Smooth muscle cell (in vitro differentiated cells): ENCODE measurements at regions not wholly inside any gene's neighbourhood (a gene's known extent, or its start where the extent isn't known, plus 50 kb on each side); places are given as distances from the start of the nearest gene placed in this dataset.

Experiments
- DNase-seq: peaks from one replicate; lab custom pipeline; 2025; ENCODE audit not compliant: unreplicated experiment; lab: John Stamatoyannopoulos, UW
- H2AFZ ChIP-seq: fragments of 200-600 bp; sonication (generic); 2 replicates; pipeline ENCODE4 v1.6.0; 2016; ENCODE audit warnings: antibody characterized with exemption, low read depth, mild to moderate bottlenecking
- H3F3A ChIP-seq: fragments of 200-600 bp; sonication (generic); 2 replicates; pipeline ENCODE4 v1.6.0; 2017; ENCODE audit warnings: antibody characterized with exemption, low read depth
- H3K27ac ChIP-seq: fragments of 200-600 bp; sonication (generic); 2 replicates; pipeline ENCODE4 v1.5.1; 2016; ENCODE audit warnings: low read depth, mild to moderate bottlenecking
- H3K27me3 ChIP-seq: fragments of 200-600 bp; sonication (generic); 2 replicates; pipeline ENCODE4 v1.6.1; 2016; ENCODE audit warnings: low read depth, mild to moderate bottlenecking
- H3K36me3 ChIP-seq: fragments of 200-600 bp; sonication (generic); 2 replicates; pipeline ENCODE4 v1.5.1; 2016; ENCODE audit warnings: low read depth
- H3K4me1 ChIP-seq: fragments of 200-600 bp; sonication (generic); 2 replicates; pipeline ENCODE4 v1.5.1; 2016; ENCODE audit warnings: low read depth
- H3K4me2 ChIP-seq: fragments of 200-600 bp; sonication (generic); 2 replicates; pipeline ENCODE4 v1.6.0; 2016; ENCODE audit warnings: mild to moderate bottlenecking
- H3K4me3 ChIP-seq: fragments of 200-600 bp; sonication (generic); 2 replicates; pipeline ENCODE4 v1.5.1; 2016; ENCODE audit warnings: mild to moderate bottlenecking
- H3K79me2 ChIP-seq: fragments of 200-600 bp; sonication (generic); 2 replicates; pipeline ENCODE4 v1.6.0; 2016; ENCODE audit warnings: low read depth, mild to moderate bottlenecking
- H3K9ac ChIP-seq: fragments of 200-600 bp; sonication (generic); 2 replicates; pipeline ENCODE4 v1.6.0; 2016; ENCODE audit warnings: low read depth
- H3K9me3 ChIP-seq: fragments of 200-600 bp; sonication (generic); replicated peaks from 2 replicates; pipeline ENCODE4 v1.5.1; 2016; ENCODE audit warnings: low read depth
- H4K20me1 ChIP-seq: fragments of 200-600 bp; sonication (generic); 2 replicates; pipeline ENCODE4 v1.6.0; 2016; ENCODE audit warnings: low read depth
- CTCF ChIP-seq: fragments of 200-600 bp; sonication (generic); IDR thresholded peaks from 2 replicates; pipeline ENCODE4 v1.5.1; 2017; ENCODE audit warnings: borderline replicate concordance, mild to moderate bottlenecking, antibody characterized with exemption; ENCODE audit not compliant: insufficient read depth, poor library complexity, severe bottlenecking
- WGBS: methylation state at CpG from one replicate; pipeline ENCODE4 v1.1.7; 2016; ENCODE audit warnings: low lambda C conversion rate; 5-methylcytosine and 5-hydroxymethylcytosine counted together

GRCh38 chr1:168881656-168882260 is 152.8 kb upstream of the DPT start:
- H3K4me3 ChIP-seq, result no peak overlapping the region
- peak overlapping the region; percentile 3 for H2AFZ ChIP-seq
- peaks cover 8% of the 10 kb centered on the region for H3K4me1 ChIP-seq
- H4K20me1 ChIP-seq, result no peaks in the 10 kb centered on the region
- no peaks in the 10 kb centered on the region for H3K79me2 ChIP-seq
- no peak for DNase-seq
- H3K4me2 ChIP-seq, result no peak overlapping the region
- 63% methylated on average over 2 of the region's 2 CpGs for WGBS
- H3K9me3 ChIP-seq, result no peaks in the 10 kb centered on the region
- no peaks in the 10 kb centered on the region for H3K27me3 ChIP-seq
- no peak overlapping the region for H3K9ac ChIP-seq
- peaks cover 8% of the 10 kb centered on the region for H3F3A ChIP-seq
- TF ChIP-seq CTCF, result no peak
- no peak overlapping the region for H3K27ac ChIP-seq
- no peaks in the 10 kb centered on the region for H3K36me3 ChIP-seq

DNA sequence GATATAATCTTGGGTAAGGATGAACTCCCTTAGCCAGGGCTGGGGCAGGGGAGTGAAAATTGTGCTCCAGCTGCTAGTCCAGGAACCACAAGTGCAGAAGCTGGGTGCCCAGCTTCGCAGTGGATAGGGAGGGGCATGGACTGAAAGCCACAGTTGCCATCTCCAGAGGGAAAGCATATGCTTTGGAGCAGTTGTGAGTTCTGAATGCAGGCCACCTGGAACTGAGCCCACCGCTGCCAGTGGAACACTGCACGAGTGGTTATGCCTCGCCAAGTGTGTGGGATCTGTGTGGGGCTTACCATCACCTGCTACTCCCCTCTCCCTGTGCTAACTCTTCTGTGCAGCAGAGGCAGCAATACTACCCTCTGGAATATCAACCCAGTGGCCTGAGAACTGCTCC is 158.4 kb upstream of the DPT start:
- no peaks in the 10 kb centered on the region for H3K79me2 ChIP-seq
- no peaks in the 10 kb centered on the region for H3F3A ChIP-seq
- no peaks in the 10 kb centered on the region for H4K20me1 ChIP-seq
- H2AFZ ChIP-seq, result no peak overlapping the region
- no peak overlapping the region for H3K4me3 ChIP-seq
- no peaks in the 10 kb centered on the region for H3K36me3 ChIP-seq
- H3K4me1 ChIP-seq, result no peaks in the 10 kb centered on the region
- no peaks in the 10 kb centered on the region for H3K9me3 ChIP-seq
- DNase-seq, result no peak
- no peaks in the 10 kb centered on the region for H3K27me3 ChIP-seq
- no peak overlapping the region for H3K4me2 ChIP-seq
- H3K9ac ChIP-seq, result no peak overlapping the region
- H3K27ac ChIP-seq, result no peak overlapping the region
- WGBS, result 79% methylated on average over 4 of the region's 4 CpGs
- TF ChIP-seq CTCF, result no peak

DNA sequence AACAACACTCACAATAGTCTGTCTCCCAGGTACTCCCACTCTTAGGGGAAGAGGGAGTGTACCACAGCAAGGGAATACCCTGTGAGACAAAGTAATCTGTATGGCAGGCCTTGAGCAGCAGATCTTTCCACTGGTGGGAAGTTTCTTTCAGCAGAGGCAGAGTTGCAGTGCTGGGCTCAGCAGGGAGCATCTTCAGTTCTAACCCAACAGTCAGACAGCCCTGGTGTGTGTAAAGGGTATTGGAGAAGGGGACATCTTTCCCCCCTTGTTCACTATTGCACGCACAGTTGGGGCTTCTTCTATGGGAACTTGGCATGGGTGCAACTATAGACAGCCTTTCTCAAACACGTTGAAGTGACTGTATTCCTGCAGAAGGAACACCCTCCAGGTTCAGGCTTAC is 159.4 kb upstream of the DPT start:
- TF ChIP-seq CTCF, result no peak
- H3K27ac ChIP-seq, result no peak overlapping the region
- no peaks in the 10 kb centered on the region for H3F3A ChIP-seq
- H4K20me1 ChIP-seq, result no peaks in the 10 kb centered on the region
- no peak for DNase-seq
- 40% methylated on average over 2 of the region's 2 CpGs for WGBS
- no peaks in the 10 kb centered on the region for H3K79me2 ChIP-seq
- H3K27me3 ChIP-seq, result no peaks in the 10 kb centered on the region
- H3K4me3 ChIP-seq, result no peak overlapping the region
- no peaks in the 10 kb centered on the region for H3K36me3 ChIP-seq
- no peak overlapping the region for H3K4me2 ChIP-seq
- H3K9me3 ChIP-seq, result no peaks in the 10 kb centered on the region
- H2AFZ ChIP-seq, result no peak overlapping the region
- H3K9ac ChIP-seq, result no peak overlapping the region
- no peaks in the 10 kb centered on the region for H3K4me1 ChIP-seq

DNA sequence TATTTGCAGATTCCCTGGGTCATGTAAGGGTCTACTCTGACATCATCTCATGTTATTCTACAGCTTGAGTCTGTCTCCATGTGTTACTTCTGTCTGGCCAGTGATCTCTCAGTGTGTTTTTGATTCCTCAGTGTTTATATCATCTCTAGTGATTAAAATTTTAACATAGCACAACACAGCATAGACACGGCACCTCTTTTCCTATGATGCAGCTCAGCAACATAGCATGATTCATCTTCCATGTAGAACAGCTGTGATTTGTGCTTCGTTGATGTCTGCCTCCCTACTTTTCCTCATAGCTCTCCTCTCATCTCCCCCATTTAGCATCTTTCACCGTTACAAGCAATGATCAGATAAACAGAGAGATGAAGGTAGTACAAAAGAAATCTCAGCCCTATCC is 163.9 kb upstream of the DPT start:
- no peak for DNase-seq
- Histone ChIP-seq H3F3A (no peaks in the 10 kb centered on the region), H3K27me3 (no peaks in the 10 kb centered on the region), H3K4me1 (no peaks in the 10 kb centered on the region), H3K79me2 (no peaks in the 10 kb centered on the region), H3K4me3 (no peak overlapping the region), H3K9ac (no peak overlapping the region), H2AFZ (peak overlapping the region; percentile 38), H3K9me3 (no peaks in the 10 kb centered on the region), H3K27ac (peak overlapping the region; percentile 15), H3K4me2 (no peak overlapping the region), H3K36me3 (no peaks in the 10 kb centered on the region), H4K20me1 (no peaks in the 10 kb centered on the region)
- WGBS, result 74% methylated on average over 3 of the region's 3 CpGs
- no peak for TF ChIP-seq CTCF
